ENCODE measurements at regions not wholly inside any gene's neighbourhood (a gene's known extent, or its start where the extent isn't known, plus 50 kb on each side); places are given as distances from the start of the nearest gene placed in this dataset.

DNA sequence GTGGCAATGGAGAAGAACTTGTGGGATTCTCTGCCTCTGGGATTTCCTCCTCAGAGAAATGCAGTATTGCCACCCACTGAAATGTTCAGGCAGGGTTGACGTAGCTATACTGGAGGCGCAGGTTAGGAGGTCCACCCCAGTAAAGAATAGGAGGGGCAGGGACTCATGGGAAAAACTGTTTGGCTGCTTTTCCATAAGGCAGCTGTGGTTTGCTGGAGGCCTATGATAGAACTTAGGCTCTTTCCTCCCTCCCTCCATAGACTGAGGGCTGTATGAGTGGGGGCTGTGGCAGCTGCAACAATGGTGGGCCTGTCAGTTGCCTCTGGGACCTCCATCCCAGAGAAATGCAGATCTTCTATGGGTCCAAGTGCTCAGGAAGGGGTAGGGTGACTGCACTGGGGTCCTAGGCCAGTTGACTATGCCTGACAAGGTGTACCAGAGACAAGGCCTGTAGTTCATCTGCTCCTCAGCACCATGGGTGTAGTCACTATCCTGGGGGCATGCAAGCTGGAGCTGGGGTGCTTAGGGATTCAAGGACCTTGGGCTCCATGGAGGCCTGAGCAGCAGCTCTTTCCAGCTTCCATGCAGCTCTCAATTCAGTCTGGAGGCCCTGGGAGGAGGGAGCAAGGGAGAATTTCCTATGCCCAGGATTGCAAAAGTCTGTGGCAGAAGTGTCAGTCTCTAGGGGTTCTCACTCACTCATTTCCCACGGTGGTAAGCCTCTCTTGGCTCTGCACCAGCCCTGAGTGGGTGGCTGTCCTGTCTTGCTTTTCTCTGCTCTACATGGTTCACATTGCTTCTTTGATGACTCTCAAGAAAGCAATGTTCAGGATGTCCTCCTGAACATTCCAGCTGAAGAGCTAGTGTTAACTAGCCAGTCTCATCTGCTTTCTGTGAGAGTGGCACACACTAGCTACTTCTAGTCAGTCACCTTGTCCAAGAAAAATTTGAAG is 353.0 kb downstream of the IDS start:
- TF ChIP-seq, protein P1, sequence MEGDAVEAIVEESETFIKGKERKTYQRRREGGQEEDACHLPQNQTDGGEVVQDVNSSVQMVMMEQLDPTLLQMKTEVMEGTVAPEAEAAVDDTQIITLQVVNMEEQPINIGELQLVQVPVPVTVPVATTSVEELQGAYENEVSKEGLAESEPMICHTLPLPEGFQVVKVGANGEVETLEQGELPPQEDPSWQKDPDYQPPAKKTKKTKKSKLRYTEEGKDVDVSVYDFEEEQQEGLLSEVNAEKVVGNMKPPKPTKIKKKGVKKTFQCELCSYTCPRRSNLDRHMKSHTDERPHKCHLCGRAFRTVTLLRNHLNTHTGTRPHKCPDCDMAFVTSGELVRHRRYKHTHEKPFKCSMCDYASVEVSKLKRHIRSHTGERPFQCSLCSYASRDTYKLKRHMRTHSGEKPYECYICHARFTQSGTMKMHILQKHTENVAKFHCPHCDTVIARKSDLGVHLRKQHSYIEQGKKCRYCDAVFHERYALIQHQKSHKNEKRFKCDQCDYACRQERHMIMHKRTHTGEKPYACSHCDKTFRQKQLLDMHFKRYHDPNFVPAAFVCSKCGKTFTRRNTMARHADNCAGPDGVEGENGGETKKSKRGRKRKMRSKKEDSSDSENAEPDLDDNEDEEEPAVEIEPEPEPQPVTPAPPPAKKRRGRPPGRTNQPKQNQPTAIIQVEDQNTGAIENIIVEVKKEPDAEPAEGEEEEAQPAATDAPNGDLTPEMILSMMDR (IDR thresholded peaks at IDR 0.05 in 4 of 5, conservative IDR thresholded peaks at IDR 0.05 in 1 of 5) = no peak
- TF ChIP-seq POLR2A (IDR thresholded peaks at IDR 0.05) = no peak

Measured in gastrocnemius medialis (tissue), 4 donors.